Sigmoid colon (tissue), 6 donors: ENCODE measurements at regions not wholly inside any gene's neighbourhood (a gene's known extent, or its start where the extent isn't known, plus 50 kb on each side); places are given as distances from the start of the nearest gene placed in this dataset.

Experiments
- DNase-seq: peaks from one replicate; pipeline ENCODE4 v3.0.0-alpha.2; 2019
- H3K27ac ChIP-seq, 4 donors: fragments of 200-600 bp; sonication (generic); one replicate each; pipeline ENCODE4 v1.5.1; 2016 to 2019; ENCODE audit warnings: mild to moderate bottlenecking in 1 of 4
- H3K27me3 ChIP-seq, 3 donors: fragments of 200-600 bp; sonication (generic); one replicate each; pipeline ENCODE4 v1.5.1; 2019; ENCODE audit warnings: mild to moderate bottlenecking in 1 of 3
- H3K36me3 ChIP-seq, 4 donors: fragments of 200-600 bp; sonication (generic); one replicate each; pipeline ENCODE4 v1.5.1; 2016 to 2019
- H3K4me1 ChIP-seq, 4 donors: fragments of 200-600 bp; sonication (generic); one replicate each; pipeline ENCODE4 v1.5.1; 2017 to 2019
- H3K4me3 ChIP-seq, 4 donors: fragments of 200-600 bp; sonication (generic); one replicate each; pipeline ENCODE4 v1.5.1; 2017 to 2019; ENCODE audit warnings: mild to moderate bottlenecking in 2 of 4, moderate library complexity in 1 of 4
- H3K9me3 ChIP-seq, 4 donors: fragments of 200-600 bp in 3 of 4; sonication (generic) in 3 of 4; one replicate each; pipeline versions ENCODE4 v1.5.1 to v1.6.1; 2013 to 2019
- EP300 ChIP-seq, 4 donors: sonication (generic); formaldehyde crosslinking; IDR thresholded peaks; one replicate each; pipeline ENCODE4 v1.6.1; 2017; ENCODE audit warnings: antibody characterized with exemption in 4 of 4
- POLR2A ChIP-seq, 2 donors: fragments of 450-650 bp; IDR thresholded peaks; one replicate each; pipeline ENCODE4 v1.6.1; 2016; ENCODE audit warnings: antibody characterized with exemption in 2 of 2, mild to moderate bottlenecking in 2 of 2, moderate library complexity in 2 of 2
- POLR2AphosphoS5 ChIP-seq, 4 donors: sonication (generic); formaldehyde crosslinking; IDR thresholded peaks; one replicate each; pipeline ENCODE4 v1.6.1; 2017; ENCODE audit warnings: antibody characterized with exemption in 4 of 4
- WGBS, 2 donors: extraction: QIAGEN DNeasy Blood & Tissue Kit; methylation state at CpG; one replicate each; pipeline ENCODE4 v1.1.7; 2013; 5-methylcytosine and 5-hydroxymethylcytosine counted together
- intact Hi-C: fragments of 100-400 bp; cut with DNase I; formaldehyde crosslinking; loops from one replicate; pipeline ENCODE4 v1.15.1; 2023
- TF ChIP-seq, protein P1 (sequence below), 4 experiments: fragments of 450-650 bp in 3 of 4; fragments of 200-600 bp in 1 of 4; IDR thresholded peaks; one replicate each; pipeline ENCODE4 v1.5.1; 2016 to 2019; ENCODE audit warnings: antibody characterized with exemption in 4 of 4, mild to moderate bottlenecking in 3 of 4, moderate library complexity in 2 of 4
- donor health status: healthy with polysubstance abuse.
- donor health status: healthy.

GRCh38 chr10:117652228-117653169, 110.0 kb downstream of the EMX2 start:
- WGBS, 2 donors: 68 to 81% methylated on average over 3 of the region's 3 CpGs
- H3K4me3 ChIP-seq: no peak overlapping the region
- intact Hi-C loops: no loop called here
- no peaks in the 10 kb centered on the region for H3K27me3 ChIP-seq
- no peak for DNase-seq
- no peaks in the 10 kb centered on the region for H3K4me1 ChIP-seq
- peaks cover 0 to 5% (median 2%) of the 10 kb centered on the region in 4 donors for H3K9me3 ChIP-seq
- no peaks in the 10 kb centered on the region for H3K36me3 ChIP-seq
- no peak overlapping the region for H3K27ac ChIP-seq
- TF ChIP-seq POLR2A (IDR thresholded peaks at IDR 0.05): no peak
- TF ChIP-seq EP300 (IDR thresholded peaks at IDR 0.05): no peak
- TF ChIP-seq POLR2AphosphoS5 (IDR thresholded peaks at IDR 0.05): no peak
- TF ChIP-seq, protein P1, sequence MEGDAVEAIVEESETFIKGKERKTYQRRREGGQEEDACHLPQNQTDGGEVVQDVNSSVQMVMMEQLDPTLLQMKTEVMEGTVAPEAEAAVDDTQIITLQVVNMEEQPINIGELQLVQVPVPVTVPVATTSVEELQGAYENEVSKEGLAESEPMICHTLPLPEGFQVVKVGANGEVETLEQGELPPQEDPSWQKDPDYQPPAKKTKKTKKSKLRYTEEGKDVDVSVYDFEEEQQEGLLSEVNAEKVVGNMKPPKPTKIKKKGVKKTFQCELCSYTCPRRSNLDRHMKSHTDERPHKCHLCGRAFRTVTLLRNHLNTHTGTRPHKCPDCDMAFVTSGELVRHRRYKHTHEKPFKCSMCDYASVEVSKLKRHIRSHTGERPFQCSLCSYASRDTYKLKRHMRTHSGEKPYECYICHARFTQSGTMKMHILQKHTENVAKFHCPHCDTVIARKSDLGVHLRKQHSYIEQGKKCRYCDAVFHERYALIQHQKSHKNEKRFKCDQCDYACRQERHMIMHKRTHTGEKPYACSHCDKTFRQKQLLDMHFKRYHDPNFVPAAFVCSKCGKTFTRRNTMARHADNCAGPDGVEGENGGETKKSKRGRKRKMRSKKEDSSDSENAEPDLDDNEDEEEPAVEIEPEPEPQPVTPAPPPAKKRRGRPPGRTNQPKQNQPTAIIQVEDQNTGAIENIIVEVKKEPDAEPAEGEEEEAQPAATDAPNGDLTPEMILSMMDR (IDR thresholded peaks at IDR 0.05): no peak

- H3K9me3 ChIP-seq: peaks cover 0 to 5% (median 2%) of the 10 kb centered on the region in 4 donors
- H3K4me3 ChIP-seq: no peak overlapping the region
- no peaks in the 10 kb centered on the region for H3K36me3 ChIP-seq
- no peak overlapping the region for H3K27ac ChIP-seq
- TF ChIP-seq, protein P1 (IDR thresholded peaks at IDR 0.05): no peak
- TF ChIP-seq POLR2AphosphoS5 (IDR thresholded peaks at IDR 0.05): no peak
- TF ChIP-seq EP300 (IDR thresholded peaks at IDR 0.05): no peak
- no peak for TF ChIP-seq POLR2A (IDR thresholded peaks at IDR 0.05)
- H3K4me1 ChIP-seq: no peaks in the 10 kb centered on the region
- no peak for DNase-seq
- H3K27me3 ChIP-seq: no peaks in the 10 kb centered on the region
- intact Hi-C loops: no loop called here
Observed at GRCh38 chr10:117653170-117653515, 110.6 kb downstream of the EMX2 start.

GRCh38 chr10:117654105-117654504, 111.6 kb downstream of the EMX2 start:
- intact Hi-C loops: no loop called here
- Histone ChIP-seq H3K4me3 (no peak overlapping the region), H3K4me1 (no peaks in the 10 kb centered on the region), H3K9me3 (peaks cover 0 to 5% (median 2%) of the 10 kb centered on the region in 4 donors), H3K27me3 (no peaks in the 10 kb centered on the region), H3K36me3 (no peaks in the 10 kb centered on the region), H3K27ac (no peak overlapping the region)
- no peak for DNase-seq
- TF ChIP-seq, protein P1 (IDR thresholded peaks at IDR 0.05): no peak
- TF ChIP-seq POLR2AphosphoS5 (IDR thresholded peaks at IDR 0.05) (no peak), EP300 (IDR thresholded peaks at IDR 0.05) (no peak), POLR2A (IDR thresholded peaks at IDR 0.05) (no peak)

GRCh38 chr10:117656385-117657367, 114.1 kb downstream of the EMX2 start:
- no peaks in the 10 kb centered on the region for H3K27me3 ChIP-seq
- TF ChIP-seq EP300 (IDR thresholded peaks at IDR 0.05): no peak
- TF ChIP-seq, protein P1 (IDR thresholded peaks at IDR 0.05): no peak
- no peak for TF ChIP-seq POLR2AphosphoS5 (IDR thresholded peaks at IDR 0.05)
- no peak for TF ChIP-seq POLR2A (IDR thresholded peaks at IDR 0.05)
- DNase-seq: no peak
- no peaks in the 10 kb centered on the region for H3K36me3 ChIP-seq
- 71 to 81% methylated on average over 7 of the region's 7 CpGs for WGBS, 2 donors
- intact Hi-C loops: no loop called here
- no peaks in the 10 kb centered on the region for H3K4me1 ChIP-seq
- no peak overlapping the region for H3K4me3 ChIP-seq
- H3K9me3 ChIP-seq: peaks cover 0 to 5% (median 2%) of the 10 kb centered on the region in 4 donors
- no peak overlapping the region for H3K27ac ChIP-seq
